DND-41 (cell line): ENCODE measurements at regions not wholly inside any gene's neighbourhood (a gene's known extent, or its start where the extent isn't known, plus 50 kb on each side); places are given as distances from the start of the nearest gene placed in this dataset.

Experiments used
- EZH2 ChIP-seq: IDR thresholded peaks from 3 replicates; pipeline ENCODE4 v1.6.1; 2012; ENCODE audit warnings: borderline replicate concordance, low read depth, mild to moderate bottlenecking, moderate library complexity, low read length, inconsistent platforms; ENCODE audit not compliant: severe bottlenecking
- TF ChIP-seq, protein P1 (sequence below): IDR thresholded peaks from 2 replicates; pipeline ENCODE4 v1.5.1; 2012; ENCODE audit warnings: borderline replicate concordance, low read length, moderate library complexity, mild to moderate bottlenecking; ENCODE audit not compliant: poor library complexity, severe bottlenecking; ENCODE audit errors: extremely low read depth

DNA sequence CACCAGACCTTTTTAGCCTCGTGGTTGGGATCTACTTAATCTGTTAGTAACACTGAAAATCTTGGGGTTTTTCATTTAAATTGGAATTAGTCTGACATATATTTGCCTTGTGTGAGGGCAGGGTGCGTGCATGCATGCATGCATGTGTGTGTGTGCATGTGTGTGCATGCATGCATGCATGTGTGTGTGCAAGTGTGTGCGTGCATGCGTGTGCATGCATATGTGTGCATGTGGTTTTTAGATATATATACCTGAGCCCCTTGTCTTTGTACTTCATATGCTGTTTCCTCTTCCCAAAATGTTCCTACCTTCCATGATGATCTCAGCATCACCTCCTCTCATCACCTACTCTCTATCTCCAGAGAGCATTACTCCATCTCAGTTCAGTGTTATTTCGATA lies 66.3 kb upstream of the BCL11B start:
- TF ChIP-seq, protein P1, sequence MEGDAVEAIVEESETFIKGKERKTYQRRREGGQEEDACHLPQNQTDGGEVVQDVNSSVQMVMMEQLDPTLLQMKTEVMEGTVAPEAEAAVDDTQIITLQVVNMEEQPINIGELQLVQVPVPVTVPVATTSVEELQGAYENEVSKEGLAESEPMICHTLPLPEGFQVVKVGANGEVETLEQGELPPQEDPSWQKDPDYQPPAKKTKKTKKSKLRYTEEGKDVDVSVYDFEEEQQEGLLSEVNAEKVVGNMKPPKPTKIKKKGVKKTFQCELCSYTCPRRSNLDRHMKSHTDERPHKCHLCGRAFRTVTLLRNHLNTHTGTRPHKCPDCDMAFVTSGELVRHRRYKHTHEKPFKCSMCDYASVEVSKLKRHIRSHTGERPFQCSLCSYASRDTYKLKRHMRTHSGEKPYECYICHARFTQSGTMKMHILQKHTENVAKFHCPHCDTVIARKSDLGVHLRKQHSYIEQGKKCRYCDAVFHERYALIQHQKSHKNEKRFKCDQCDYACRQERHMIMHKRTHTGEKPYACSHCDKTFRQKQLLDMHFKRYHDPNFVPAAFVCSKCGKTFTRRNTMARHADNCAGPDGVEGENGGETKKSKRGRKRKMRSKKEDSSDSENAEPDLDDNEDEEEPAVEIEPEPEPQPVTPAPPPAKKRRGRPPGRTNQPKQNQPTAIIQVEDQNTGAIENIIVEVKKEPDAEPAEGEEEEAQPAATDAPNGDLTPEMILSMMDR, result no peak
- TF ChIP-seq EZH2, result no peak
